ENCODE measurements at regions not wholly inside any gene's neighbourhood (a gene's known extent, or its start where the extent isn't known, plus 50 kb on each side); places are given as distances from the start of the nearest gene placed in this dataset.

DNA sequence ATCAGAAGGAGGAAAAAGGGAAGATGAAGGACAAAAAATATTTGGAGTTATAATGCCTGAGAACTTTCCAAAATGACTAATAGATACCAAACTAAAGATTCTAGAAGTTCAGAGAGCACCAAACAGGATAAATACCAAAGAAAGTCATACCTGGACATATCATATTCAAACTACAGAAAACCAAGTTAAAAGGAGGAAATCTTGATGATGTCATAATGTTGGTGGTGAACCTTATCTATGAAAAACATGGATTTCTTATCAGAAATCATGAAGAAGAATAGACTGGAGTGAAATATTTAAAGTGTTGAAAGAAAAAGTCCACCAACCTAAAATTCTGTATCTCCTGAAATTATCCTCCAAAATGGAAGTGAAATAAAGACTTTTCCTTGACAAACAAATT, 389.2 kb downstream of the JRKL start:
- FAIRE-seq, result no peak
- H2AFZ ChIP-seq (ENCODE audit: control insufficient read depth, low read depth, low read length), result no peak overlapping the region
- CTCF ChIA-PET, result no interaction called here
- no peaks in the 10 kb centered on the region for H3K27me3 ChIP-seq (replicated peaks in 1 of 2; ENCODE audit: control insufficient read depth in 2 of 2, insufficient read depth in 2 of 2, low read length in 1 of 2)
- H4K20me1 ChIP-seq (ENCODE audit: control insufficient read depth, insufficient read depth), result no peaks in the 10 kb centered on the region
- no peaks in the 10 kb centered on the region for H3K79me2 ChIP-seq (ENCODE audit: control insufficient read depth, insufficient read depth, low read length)
- H3K9ac ChIP-seq (ENCODE audit: control insufficient read depth, insufficient read depth, low read length), result no peak overlapping the region
- no peak for ATAC-seq
- H3K9me3 ChIP-seq (replicated peaks; ENCODE audit: control insufficient read depth, insufficient read depth, low read length), result no peaks in the 10 kb centered on the region
- no TSS peak for BruUV-seq (replicated peaks)
- H3K36me3 ChIP-seq (ENCODE audit: control insufficient read depth in 2 of 2, insufficient read depth in 2 of 2, low read length in 1 of 2), result no peaks in the 10 kb centered on the region
- DNase-seq (ENCODE audit: low read depth, low spot score), result no peak
- H3K4me3 ChIP-seq, result no peak overlapping the region
- POLR2A ChIA-PET, result no interaction called here
- H3K27ac ChIP-seq (ENCODE audit: control insufficient read depth, insufficient read depth), result no peak overlapping the region
- RAD21 ChIA-PET (ENCODE audit: unreplicated experiment), result no interaction called here
- SMC1A ChIA-PET (ENCODE audit: uncharacterized antibody, unreplicated experiment), result no interaction called here
- in situ Hi-C loops (cut with MboI) (no loop called here), intact Hi-C loops (cut with micrococcal nuclease; ENCODE audit: unreplicated experiment) (no loop called here)
- H3K4me1 ChIP-seq (ENCODE audit: control insufficient read depth, insufficient read depth, low read length), result no peaks in the 10 kb centered on the region
- no peak overlapping the region for H3K4me2 ChIP-seq (ENCODE audit: control insufficient read depth, insufficient read depth)
- TF ChIP-seq NBN (IDR thresholded peaks at IDR 0.05) (no peak), SIN3A (IDR thresholded peaks at IDR 0.05; ENCODE audit: low read depth, low read length) (no peak), CBFB (IDR thresholded peaks at IDR 0.05; ENCODE audit: low read depth) (no peak), POLR2A (IDR thresholded peaks at IDR 0.05; ENCODE audit: low read depth, low read length) (no peak), NFYA (IDR thresholded peaks at IDR 0.05; ENCODE audit: borderline replicate concordance, low read depth, low read length) (no peak), SREBF2 (IDR thresholded peaks at IDR 0.05; ENCODE audit: low read length) (no peak), YBX1 (IDR thresholded peaks at IDR 0.05) (no peak), PAX5 (IDR thresholded peaks at IDR 0.05; ENCODE audit: borderline replicate concordance, low read depth, low read length) (no peak)
- TF ChIP-seq, protein P1, sequence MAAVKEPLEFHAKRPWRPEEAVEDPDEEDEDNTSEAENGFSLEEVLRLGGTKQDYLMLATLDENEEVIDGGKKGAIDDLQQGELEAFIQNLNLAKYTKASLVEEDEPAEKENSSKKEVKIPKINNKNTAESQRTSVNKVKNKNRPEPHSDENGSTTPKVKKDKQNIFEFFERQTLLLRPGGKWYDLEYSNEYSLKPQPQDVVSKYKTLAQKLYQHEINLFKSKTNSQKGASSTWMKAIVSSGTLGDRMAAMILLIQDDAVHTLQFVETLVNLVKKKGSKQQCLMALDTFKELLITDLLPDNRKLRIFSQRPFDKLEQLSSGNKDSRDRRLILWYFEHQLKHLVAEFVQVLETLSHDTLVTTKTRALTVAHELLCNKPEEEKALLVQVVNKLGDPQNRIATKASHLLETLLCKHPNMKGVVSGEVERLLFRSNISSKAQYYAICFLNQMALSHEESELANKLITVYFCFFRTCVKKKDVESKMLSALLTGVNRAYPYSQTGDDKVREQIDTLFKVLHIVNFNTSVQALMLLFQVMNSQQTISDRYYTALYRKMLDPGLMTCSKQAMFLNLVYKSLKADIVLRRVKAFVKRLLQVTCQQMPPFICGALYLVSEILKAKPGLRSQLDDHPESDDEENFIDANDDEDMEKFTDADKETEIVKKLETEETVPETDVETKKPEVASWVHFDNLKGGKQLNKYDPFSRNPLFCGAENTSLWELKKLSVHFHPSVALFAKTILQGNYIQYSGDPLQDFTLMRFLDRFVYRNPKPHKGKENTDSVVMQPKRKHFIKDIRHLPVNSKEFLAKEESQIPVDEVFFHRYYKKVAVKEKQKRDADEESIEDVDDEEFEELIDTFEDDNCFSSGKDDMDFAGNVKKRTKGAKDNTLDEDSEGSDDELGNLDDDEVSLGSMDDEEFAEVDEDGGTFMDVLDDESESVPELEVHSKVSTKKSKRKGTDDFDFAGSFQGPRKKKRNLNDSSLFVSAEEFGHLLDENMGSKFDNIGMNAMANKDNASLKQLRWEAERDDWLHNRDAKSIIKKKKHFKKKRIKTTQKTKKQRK (IDR thresholded peaks at IDR 0.05; ENCODE audit: low read depth, low read length), result no peak
- TF ChIP-seq, protein P2, sequence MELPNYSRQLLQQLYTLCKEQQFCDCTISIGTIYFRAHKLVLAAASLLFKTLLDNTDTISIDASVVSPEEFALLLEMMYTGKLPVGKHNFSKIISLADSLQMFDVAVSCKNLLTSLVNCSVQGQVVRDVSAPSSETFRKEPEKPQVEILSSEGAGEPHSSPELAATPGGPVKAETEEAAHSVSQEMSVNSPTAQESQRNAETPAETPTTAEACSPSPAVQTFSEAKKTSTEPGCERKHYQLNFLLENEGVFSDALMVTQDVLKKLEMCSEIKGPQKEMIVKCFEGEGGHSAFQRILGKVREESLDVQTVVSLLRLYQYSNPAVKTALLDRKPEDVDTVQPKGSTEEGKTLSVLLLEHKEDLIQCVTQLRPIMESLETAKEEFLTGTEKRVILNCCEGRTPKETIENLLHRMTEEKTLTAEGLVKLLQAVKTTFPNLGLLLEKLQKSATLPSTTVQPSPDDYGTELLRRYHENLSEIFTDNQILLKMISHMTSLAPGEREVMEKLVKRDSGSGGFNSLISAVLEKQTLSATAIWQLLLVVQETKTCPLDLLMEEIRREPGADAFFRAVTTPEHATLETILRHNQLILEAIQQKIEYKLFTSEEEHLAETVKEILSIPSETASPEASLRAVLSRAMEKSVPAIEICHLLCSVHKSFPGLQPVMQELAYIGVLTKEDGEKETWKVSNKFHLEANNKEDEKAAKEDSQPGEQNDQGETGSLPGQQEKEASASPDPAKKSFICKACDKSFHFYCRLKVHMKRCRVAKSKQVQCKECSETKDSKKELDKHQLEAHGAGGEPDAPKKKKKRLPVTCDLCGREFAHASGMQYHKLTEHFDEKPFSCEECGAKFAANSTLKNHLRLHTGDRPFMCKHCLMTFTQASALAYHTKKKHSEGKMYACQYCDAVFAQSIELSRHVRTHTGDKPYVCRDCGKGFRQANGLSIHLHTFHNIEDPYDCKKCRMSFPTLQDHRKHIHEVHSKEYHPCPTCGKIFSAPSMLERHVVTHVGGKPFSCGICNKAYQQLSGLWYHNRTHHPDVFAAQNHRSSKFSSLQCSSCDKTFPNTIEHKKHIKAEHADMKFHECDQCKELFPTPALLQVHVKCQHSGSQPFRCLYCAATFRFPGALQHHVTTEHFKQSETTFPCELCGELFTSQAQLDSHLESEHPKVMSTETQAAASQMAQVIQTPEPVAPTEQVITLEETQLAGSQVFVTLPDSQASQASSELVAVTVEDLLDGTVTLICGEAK (IDR thresholded peaks at IDR 0.05; ENCODE audit: borderline replicate concordance), result no peak
- TF ChIP-seq, protein P3, sequence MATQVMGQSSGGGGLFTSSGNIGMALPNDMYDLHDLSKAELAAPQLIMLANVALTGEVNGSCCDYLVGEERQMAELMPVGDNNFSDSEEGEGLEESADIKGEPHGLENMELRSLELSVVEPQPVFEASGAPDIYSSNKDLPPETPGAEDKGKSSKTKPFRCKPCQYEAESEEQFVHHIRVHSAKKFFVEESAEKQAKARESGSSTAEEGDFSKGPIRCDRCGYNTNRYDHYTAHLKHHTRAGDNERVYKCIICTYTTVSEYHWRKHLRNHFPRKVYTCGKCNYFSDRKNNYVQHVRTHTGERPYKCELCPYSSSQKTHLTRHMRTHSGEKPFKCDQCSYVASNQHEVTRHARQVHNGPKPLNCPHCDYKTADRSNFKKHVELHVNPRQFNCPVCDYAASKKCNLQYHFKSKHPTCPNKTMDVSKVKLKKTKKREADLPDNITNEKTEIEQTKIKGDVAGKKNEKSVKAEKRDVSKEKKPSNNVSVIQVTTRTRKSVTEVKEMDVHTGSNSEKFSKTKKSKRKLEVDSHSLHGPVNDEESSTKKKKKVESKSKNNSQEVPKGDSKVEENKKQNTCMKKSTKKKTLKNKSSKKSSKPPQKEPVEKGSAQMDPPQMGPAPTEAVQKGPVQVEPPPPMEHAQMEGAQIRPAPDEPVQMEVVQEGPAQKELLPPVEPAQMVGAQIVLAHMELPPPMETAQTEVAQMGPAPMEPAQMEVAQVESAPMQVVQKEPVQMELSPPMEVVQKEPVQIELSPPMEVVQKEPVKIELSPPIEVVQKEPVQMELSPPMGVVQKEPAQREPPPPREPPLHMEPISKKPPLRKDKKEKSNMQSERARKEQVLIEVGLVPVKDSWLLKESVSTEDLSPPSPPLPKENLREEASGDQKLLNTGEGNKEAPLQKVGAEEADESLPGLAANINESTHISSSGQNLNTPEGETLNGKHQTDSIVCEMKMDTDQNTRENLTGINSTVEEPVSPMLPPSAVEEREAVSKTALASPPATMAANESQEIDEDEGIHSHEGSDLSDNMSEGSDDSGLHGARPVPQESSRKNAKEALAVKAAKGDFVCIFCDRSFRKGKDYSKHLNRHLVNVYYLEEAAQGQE (IDR thresholded peaks at IDR 0.05; ENCODE audit: low read depth, low read length), result no peak
- TF ChIP-seq, protein P4, sequence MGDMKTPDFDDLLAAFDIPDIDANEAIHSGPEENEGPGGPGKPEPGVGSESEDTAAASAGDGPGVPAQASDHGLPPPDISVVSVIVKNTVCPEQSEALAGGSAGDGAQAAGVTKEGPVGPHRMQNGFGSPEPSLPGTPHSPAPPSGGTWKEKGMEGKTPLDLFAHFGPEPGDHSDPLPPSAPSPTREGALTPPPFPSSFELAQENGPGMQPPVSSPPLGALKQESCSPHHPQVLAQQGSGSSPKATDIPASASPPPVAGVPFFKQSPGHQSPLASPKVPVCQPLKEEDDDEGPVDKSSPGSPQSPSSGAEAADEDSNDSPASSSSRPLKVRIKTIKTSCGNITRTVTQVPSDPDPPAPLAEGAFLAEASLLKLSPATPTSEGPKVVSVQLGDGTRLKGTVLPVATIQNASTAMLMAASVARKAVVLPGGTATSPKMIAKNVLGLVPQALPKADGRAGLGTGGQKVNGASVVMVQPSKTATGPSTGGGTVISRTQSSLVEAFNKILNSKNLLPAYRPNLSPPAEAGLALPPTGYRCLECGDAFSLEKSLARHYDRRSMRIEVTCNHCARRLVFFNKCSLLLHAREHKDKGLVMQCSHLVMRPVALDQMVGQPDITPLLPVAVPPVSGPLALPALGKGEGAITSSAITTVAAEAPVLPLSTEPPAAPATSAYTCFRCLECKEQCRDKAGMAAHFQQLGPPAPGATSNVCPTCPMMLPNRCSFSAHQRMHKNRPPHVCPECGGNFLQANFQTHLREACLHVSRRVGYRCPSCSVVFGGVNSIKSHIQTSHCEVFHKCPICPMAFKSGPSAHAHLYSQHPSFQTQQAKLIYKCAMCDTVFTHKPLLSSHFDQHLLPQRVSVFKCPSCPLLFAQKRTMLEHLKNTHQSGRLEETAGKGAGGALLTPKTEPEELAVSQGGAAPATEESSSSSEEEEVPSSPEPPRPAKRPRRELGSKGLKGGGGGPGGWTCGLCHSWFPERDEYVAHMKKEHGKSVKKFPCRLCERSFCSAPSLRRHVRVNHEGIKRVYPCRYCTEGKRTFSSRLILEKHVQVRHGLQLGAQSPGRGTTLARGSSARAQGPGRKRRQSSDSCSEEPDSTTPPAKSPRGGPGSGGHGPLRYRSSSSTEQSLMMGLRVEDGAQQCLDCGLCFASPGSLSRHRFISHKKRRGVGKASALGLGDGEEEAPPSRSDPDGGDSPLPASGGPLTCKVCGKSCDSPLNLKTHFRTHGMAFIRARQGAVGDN (IDR thresholded peaks at IDR 0.05), result no peak

Data from GM12878 (cell line).